ENCODE measurements at regions not wholly inside any gene's neighbourhood (a gene's known extent, or its start where the extent isn't known, plus 50 kb on each side); places are given as distances from the start of the nearest gene placed in this dataset.
A peak's percentile ranks its signal among the peaks of the same experiment; 100 is the strongest.
"Not testable (repeated sequence)": the region's sequence is repeated elsewhere in the genome, so short reads cannot be mapped to it uniquely, and the experiment has no call there.

DNA sequence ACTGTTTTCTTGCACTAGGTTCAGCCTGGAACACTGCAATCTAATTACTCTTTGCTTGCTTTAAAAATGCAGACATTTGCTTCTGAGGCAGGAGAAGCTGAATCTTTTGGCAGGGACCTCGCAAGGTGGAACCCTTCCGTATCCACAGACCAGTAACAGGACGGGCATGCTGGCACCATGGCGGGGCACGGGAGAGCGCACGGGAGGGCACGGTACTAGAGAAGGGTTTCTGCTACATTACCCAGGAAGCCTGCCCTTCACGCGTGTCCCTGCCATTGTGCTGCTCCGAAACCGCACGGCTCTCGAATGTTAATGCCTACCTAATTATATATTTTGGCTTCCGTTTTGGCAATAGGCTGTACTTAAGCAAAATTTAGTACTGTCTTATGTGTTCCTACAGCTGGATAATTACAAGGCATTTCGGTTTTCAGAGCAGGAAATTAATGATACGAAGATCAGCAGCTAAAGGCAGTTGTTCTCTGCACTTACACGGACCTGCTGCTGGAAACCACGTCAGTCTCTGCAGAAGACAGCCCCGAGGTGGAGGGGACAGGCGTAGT lies 430.4 kb downstream of the IRS2 start:
- DNase-seq: no peak

- DNase-seq: no peak
Observed at GRCh38 chr13:109355166-109355565, 431.2 kb downstream of the IRS2 start.

DNA sequence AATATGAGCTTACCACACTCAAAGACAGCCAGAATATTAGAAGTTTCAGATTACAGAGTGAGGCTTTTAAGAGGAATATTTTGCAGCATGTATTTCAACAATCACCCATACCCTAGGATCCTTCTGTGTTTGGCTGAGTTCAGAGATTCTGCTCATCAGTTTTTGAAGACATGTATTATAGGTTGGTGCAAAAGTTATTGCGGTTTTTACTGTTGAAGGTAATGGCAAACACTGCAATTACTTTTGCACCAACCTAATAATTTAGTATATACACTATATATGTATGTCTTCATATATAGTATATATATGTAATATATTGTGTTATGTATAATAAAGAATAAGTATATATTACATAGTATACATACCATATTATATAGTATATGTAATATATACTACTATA lies 435.1 kb downstream of the IRS2 start:
- DNase-seq: no peak

DNA sequence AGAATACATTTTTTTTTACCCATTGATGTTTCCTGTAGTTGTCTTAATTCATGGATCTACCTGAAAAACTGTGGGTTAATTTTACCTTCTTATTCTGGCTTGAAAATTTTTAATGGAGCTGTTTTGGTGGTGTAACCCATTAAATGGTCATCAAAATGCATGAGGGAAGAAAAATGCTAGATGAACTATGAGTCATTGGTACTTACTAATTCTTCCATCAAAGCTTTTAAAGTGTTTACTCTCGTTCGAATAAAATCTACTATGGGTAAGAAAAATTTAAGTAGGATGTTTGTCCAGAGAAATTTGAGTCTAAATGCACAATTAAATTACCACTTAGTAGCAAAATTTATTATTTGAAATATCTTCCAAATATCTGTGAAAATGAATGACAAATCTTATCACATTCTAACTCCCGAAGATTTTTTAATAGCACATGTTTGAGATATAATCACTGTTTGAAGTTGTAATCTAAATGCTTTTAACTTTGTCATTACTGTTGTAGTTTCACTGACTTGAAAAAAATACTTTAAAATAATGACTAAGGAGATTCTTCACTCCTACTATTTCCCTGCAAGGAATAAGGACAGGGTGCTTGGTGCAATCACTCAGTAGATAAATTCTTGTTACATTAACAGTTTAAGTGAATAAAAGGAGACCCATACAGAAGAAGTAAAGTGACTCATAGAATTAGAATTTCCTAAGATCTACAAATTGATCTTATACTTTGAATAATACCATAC lies 437.7 kb downstream of the IRS2 start:
- DNase-seq: no peak

GRCh38 chr13:109346060-109346459 lies 440.3 kb downstream of the IRS2 start:
- no peak for DNase-seq

DNA sequence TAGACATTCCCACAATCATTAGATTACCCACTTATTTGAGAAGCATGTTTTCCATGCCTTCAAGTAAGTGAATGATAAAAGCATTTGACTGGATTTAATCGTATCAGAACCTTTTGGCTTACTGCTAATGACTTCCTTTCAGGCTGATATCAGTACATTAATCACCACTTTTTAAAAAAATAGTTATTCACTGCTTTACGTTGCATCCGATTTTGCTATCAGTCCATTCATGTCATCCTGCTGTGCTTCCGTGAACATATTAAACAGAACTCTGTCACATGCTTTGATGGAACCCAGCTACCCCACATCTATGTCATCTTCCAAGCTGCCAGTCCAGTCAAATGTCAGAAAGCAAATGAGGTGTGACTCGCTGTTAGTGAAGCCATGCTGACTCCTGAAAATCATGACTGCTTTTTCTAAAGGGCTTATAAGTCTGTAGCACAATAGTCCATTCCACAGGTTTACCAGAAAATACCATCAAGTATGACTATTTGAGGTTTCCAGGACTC lies 440.9 kb downstream of the IRS2 start:
- no peak for DNase-seq

GRCh38 chr13:109344552-109345157 lies 441.7 kb downstream of the IRS2 start:
- no peak for DNase-seq

DNA sequence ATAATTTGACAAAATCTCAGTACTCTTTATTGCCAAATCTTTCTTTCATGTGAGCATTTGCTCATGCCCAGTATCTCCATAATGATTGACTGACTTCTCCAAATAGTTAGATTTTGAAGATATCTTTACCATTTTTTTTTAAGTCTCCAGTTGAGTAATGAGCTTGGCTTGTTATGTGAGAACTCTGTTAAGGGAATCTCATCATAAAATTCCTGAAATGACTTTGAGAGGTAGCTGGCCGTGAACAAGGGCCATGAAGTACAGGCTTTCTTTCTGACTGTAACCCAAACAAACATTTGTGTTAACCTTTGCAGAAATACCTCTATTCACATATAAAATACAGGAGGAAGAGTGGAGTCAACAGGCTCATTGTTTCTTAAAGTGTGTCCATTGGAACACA lies 449.7 kb downstream of the IRS2 start:
- DNase-seq: no peak

DNA sequence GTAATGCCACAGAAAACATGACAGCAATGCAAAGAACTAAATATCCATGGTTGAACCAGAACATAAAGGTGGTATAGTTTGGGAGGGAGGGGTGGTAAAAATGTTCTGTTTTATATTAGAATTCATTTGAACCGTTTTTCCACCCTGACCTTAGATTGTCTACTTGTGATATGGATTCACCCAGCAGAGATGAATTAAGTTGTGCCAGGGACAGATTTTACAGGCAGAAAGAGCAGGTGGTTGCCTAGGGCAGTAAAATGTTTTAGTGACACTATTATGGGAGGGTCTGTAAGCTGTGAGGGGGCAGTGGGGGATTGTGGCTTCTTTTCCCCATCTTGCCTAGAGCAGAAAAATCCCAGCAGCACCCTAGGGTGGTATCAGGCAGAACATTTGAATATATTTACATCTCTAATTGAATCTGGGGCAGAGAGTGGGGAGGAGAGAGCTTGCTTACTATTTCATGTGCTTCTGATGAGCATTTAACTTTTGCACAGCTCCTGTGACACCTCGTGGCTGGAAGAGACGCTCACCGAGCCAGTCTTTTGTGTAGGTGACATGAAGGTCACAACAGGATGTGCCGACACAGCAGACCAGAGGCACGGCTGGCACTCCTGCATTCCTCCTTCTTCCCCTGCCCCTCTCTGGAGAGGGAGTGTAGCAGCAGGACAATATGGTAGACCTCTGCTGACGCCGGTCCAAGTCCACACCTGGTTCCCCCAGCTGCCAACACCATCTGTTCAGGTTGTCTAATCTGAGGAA lies 452.3 kb downstream of the IRS2 start:
- DNase-seq: no peak

- peak; percentile 66 for DNase-seq
Observed at GRCh38 chr13:109332506-109333499, 453.6 kb downstream of the IRS2 start.

DNA sequence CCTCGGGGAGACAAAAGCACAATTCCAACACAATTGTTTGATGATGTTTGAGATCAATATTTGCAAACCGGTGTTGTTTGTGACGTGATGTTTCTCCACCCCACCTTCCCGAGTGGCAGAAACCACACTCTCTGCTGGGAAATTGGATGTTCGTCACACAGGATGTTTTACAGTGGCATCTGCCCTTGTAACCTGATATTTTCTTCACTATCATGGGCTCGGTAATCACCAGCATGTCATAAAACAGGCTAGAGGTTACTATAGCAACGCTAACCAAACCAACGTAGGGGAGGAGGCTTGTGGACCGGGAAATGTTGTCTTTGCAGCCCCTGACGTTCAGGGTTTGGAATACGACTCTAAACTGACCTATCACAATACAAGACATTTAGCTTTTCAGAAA lies 454.5 kb downstream of the IRS2 start:
- DNase-seq: peak; percentile 99

GRCh38 chr13:109331011-109331433 lies 455.4 kb downstream of the IRS2 start:
- DNase-seq: no peak

DNA sequence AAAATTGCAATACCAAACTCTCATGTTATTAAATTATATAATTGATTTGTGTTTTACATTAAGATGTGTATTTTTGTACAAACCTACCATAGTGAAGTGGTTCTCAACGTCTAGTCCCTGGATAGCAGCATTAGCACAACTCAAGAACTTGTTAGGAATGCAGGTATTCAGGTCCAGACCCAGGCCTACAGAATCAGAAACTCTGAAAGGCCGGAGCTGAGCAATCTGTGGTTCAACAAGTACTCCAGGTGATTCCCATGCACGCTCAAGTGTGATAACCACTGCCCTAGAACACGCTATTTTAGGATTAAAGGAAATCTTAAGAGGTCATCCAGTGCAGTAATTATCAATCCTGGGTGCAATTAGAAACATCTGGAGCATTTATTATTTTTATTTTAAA lies 456.3 kb downstream of the IRS2 start:
- DNase-seq: no peak

DNA sequence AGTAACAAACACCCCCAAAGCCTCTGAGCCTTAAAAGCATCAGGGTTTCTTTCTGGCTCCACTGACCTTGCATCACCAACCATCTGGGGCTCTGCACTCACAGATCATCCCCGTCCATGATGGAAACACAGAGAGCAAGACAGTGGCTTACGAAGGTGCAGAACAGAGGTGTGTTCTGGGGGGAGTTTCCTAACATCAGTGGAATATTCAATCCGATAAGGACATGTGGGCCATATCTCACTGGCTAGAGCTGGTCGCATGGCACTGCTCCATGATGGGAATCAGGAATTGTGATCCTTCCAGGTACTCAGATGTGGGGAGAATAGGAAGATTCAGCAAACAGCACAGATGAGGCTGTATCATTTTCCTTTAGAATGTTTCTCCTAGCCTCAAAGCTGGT lies 457.2 kb downstream of the IRS2 start:
- no peak for DNase-seq

- DNase-seq: no peak
Observed at GRCh38 chr13:109326601-109327000, 459.8 kb downstream of the IRS2 start.

DNA sequence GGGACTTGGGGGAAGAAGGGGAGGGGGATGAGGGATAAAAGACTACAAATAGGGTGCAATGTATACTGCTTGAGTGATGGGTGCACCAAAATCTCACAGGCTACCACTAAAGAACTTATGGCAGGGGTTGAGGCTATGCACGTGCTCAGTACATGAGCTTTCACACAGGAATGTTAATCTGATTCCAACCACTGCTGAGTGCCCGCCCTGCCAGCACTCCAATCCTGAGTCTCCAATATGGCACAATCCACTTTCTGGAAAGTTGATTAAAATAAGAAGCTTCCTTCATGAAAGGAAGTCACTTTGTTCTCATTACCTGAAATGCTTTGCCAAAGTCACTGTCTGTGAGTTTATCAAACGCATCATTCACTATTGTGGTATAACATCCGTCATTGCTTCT lies 463.0 kb downstream of the IRS2 start:
- DNase-seq: no peak

DNA sequence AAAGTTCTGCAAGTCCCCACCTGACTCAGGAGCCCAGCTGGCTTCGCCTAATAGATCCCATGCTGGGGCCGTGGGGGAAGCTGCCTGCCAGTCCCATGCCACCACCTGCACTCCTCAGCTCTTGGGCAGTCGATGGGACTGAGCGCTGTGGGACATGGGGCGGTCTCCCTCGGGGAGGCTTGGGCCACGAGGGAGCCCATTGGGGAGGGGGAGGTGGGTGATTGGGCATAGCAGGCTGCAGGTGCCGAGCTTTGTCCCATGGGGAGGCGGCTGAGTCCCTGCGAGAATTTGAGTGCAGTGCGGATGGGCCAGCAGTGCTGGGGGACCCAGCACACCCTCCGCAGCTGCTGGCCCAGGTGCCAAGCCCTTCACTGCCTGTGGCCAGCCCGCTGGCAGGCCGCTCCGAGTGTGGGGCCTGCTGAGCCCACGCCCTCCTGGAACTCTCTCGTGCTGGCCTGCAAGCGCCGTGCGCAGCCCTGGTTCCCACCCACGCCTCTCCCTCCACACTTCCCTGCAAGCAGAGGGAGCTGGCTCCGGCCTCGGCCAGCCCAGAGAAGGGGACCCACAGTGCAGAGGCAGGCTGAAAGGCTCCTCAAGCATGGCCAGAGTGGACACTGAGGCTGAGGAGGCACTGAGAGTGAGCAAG lies 467.3 kb downstream of the IRS2 start:
- DNase-seq: no peak

DNA sequence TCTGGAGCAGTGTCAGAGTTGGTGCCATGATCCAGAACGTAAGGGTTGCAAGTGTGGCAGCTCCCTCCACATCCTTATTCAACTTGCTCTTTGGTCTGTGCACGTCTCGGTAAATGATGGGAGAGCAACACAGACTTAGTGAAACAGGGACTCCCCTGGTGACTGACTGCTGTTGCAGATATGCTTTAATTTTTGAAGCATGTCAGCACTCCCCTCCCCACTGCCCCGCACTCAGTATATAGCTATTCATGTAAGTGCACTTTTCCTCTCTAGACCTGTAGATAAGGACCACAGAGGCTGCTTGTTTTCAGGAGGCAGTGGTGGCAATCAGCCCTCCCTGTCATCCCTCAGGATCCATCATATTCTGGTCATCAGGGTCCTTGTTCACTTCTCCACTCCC lies 470.9 kb downstream of the IRS2 start:
- DNase-seq: no peak

- DNase-seq: no peak
Observed at GRCh38 chr13:109314101-109314500, 472.3 kb downstream of the IRS2 start.

DNA sequence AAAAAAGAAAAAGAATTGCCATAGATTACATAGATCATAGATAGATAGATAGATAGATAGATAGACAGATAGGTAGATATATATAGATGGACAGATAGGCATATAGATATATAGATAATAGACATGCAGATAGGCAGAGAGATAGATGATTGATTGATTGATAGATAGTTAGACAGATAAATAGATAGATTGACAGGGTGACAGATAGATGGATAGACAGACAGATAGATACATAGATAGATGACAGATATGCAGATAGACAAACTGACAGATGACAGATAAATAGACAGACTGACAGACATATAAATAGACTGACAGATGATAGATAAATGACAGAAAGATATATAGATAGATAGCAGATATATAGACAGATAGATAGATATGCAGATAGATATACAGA lies 474.0 kb downstream of the IRS2 start:
- no peak for DNase-seq

- not testable (repeated sequence) for DNase-seq
Observed at GRCh38 chr13:109311431-109311976, 474.9 kb downstream of the IRS2 start.

Measured in DMS153 (cell line).